NCI-H1436 treated with DMSO at 0.1 percent for 48 hours (cell line): ENCODE measurements at regions not wholly inside any gene's neighbourhood (a gene's known extent, or its start where the extent isn't known, plus 50 kb on each side); places are given as distances from the start of the nearest gene placed in this dataset.
"Not testable (repeated sequence)": the region's sequence is repeated elsewhere in the genome, so short reads cannot be mapped to it uniquely, and the experiment has no call there.

Source experiments
- DNase-seq: peaks from one replicate; lab custom pipeline; 2025; lab: John Stamatoyannopoulos, UW

DNA sequence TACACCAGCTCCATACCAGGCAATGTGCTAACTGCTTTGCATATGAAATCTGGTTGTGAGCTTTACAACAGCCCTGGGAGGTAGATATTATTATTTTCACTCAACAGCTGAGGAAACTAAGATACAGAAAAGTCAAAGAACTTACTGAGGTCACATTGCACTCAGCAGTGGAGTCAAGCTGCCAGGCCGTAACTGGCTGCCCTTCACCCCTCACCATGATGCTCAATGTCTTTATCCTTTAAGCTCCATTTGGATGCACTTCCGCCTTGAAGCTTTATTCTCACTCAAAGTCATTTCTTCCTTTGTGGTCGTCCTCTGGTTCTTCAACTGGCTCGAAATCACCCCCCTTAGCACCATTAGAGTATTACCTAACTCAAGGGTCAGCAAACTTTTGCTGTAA lies 81.7 kb upstream of the RALGPS2 start:
- DNase-seq = no peak

DNA sequence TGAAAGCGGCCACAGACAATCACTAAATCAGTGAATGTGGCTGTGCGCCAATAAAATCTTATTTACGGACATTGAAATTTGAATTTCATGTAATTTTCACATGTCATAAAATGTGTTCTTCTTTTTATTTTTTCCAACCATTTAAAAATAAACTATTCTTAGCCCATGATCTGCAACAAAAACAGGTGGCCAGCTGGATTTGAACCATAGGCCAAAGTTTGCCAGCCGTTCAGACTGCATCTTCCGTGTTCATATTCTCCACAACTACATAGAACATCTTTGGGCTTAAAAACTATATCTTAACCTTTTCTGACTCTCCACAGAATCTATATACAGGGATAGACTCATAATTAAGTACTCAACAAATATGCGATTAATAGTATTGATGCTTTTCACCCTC lies 81.2 kb upstream of the RALGPS2 start:
- no peak for DNase-seq

DNA sequence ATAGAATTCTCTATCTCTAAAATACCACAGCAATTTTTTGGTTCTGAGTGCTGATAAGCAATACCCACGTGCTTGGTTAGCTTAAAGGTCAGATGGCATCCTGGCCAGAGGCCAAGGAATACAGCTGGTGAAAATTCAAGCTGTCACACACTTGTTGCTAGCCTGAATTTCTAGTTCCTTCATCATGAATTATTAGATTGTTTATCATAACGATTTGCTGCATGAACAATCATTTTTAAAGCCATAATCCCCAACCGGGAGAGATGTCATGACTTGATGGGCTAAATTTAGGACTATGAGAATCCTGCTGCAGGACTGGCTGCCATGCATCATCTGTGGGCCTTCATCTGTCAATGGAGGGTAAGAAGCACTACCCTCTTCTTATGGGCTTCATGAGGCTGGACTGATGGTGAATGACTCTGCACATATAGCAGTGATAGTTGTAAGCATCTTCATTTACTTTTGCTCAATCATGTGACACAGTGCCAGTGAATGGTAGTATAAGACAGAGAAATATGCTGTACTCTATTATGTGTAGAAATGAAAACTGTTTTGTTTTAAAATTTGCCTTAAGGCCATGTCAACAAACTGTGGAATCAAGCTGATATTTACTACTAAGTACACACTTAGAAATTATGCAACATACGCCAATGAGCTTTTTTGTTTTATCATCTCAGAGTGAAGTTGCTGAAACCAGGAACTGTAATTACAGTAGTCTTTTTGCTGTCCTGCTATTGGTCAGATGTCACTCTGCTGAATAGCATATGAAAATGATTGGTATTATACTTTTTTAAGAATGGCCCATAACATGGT lies 80.5 kb upstream of the RALGPS2 start:
- DNase-seq = no peak

DNA sequence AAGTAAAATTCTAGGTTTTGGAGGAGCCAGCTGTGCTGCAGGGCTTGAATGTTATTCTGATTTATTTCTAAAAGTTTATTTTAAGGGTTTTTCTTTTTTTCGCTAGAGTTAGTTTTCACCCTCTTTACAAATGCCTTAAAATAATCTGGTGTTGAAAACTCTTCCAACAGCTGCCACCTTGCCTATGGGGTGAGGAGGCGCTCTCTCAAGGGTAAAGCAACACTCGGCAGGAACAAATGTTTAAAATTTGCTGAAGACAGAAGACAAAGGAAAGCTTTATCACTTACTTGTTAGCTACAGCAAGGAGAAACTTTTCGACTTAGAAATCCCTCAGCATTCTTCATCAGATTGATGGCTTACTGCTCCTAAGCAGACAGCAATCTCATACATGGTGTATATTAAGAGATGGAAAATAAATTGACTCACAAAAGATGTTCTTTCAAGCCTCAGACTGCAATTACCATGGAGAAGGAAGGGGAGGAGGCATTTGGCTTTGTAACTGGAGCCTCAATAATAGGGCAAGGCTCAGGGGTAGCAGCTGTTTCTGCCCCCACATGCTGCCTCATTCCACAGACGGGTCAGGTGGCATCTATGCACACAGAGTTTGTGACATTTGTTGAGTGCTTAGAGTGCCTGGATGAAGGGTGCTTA lies 79.8 kb upstream of the RALGPS2 start:
- no peak for DNase-seq

DNA sequence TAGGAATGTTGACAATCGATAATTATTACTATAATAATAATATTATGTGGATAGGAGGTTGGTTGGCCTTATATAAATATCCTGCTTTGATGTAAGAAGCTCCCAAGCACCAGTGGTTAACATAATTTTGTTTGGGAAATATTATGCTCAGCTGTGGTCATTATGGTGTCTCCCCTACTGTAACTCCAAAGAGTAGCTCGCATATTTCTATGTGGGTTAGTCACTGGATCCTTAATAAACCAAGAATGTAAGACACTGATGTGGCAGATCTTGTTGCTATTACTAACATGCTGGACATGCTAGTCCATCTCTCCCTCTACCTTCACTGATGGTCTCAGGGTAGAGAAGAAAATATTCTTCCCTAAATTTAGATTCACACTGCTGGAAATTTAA lies 79.2 kb upstream of the RALGPS2 start:
- DNase-seq = no peak

DNA sequence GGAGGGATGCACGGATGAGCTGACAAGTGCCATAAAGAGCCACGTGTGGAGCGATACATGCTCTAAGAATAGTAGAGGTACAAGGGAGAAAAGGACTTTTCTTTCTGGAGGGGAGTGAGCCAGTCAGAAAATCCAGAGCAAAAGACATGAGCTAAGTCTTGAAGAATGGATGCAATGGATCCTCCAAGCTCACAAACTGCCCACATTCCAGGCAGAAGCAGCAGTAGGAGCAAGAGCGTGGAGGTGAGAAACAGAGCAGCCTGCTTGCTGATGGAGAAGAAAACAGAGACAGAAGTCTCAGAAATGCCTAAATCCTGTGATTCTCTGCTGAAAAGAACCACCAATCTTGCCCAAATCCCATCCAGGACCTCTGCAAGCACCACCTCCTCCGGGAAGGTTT lies 78.2 kb upstream of the RALGPS2 start:
- DNase-seq = no peak

DNA sequence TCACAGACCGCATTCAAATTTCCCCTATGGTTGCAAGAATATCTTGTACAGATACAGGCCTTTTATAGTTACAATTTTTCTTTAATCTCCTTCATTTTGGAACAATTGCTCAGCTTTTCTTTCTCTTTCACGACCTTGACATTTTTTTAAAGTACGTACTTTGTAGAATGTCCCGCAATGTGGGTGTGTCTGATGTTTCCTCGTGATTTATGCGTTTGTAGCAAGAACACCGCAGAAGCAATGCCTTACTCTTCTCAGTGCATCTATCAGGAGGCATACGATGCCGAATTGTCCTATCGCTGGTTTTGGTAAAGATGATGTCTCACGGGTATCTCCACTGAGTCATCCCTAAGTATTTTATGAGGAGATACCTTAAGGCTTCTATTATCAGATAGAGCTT lies 76.9 kb upstream of the RALGPS2 start:
- DNase-seq = no peak

DNA sequence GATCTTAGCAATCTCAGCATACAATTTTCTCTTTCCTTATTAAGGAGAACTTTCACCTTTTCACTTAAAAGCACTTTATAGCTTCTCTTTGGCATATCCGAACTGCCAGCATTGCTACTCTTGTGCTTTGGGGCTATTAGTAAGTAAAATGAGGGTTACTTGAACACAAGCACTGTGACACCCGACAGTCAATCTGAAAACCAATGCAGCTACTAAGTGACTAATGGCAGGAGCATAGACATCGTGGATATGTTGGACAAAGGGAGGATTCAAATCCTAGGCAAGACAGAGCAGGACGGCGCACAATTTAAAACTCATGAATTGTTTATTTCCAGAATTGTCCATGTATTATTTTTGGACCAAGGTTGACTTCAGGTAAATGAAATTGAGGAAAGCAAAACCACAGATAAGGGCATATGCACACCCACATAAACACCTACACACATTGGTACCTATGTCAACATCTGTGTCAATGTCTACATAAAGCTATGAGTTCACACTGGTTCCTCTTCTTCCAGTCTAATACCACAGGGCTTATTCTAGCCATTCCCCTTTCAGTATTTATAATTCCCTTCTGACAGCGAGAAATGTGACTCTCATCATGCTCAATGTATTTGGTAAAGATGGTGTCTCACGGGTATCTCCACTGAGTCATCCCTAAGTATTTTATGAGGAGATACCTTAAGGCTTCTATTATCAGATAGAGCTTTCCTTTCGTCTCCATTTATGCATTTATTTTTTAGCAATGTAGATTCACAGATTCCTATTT lies 75.3 kb upstream of the RALGPS2 start:
- DNase-seq = no peak

DNA sequence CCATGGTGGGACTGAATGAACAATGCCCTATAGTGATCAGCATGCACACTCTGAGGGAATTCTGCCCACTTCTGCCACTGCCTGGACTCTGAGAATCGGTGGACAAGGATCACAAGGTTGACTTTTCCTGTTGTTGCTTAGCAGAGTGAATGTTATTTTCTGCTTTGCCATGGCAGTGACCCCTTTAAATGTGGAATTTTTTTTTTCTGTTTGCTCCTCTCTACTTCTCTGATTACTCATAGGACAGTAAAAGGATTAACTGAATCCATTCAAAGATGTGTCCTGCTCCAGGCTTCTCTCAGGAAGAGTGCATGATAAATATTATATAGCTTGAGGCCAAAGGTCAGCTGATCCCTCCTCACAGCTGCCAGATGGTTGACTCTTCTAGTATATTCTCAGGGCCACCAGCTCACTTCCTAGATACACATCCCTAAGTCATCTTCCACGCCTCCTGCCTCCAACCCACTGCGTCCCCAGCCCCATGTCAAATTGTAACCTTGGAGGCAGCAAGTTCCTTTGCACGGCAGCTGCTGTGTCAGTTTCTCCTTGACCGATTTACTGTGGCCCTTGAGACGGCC lies 74.0 kb upstream of the RALGPS2 start:
- no peak for DNase-seq

DNA sequence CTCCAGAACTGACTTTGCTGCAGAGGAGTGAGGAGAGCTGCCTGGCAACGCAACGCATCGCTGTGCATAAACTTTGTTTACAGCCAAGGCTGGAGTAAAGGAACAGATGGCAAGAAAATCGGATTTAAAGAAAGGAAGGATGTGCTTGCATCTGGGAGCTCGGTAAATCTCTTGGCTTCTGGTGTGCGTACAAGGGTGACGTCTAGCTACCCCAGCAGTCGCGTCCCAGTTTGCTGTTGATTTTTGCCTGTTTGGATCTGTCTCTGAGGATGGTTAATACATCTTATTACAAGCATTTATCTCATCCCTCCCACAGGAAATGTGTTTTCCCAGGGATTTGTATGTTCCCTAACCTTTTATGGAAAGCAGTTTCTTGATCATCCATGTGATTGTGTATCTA lies 73.3 kb upstream of the RALGPS2 start:
- no peak for DNase-seq

DNA sequence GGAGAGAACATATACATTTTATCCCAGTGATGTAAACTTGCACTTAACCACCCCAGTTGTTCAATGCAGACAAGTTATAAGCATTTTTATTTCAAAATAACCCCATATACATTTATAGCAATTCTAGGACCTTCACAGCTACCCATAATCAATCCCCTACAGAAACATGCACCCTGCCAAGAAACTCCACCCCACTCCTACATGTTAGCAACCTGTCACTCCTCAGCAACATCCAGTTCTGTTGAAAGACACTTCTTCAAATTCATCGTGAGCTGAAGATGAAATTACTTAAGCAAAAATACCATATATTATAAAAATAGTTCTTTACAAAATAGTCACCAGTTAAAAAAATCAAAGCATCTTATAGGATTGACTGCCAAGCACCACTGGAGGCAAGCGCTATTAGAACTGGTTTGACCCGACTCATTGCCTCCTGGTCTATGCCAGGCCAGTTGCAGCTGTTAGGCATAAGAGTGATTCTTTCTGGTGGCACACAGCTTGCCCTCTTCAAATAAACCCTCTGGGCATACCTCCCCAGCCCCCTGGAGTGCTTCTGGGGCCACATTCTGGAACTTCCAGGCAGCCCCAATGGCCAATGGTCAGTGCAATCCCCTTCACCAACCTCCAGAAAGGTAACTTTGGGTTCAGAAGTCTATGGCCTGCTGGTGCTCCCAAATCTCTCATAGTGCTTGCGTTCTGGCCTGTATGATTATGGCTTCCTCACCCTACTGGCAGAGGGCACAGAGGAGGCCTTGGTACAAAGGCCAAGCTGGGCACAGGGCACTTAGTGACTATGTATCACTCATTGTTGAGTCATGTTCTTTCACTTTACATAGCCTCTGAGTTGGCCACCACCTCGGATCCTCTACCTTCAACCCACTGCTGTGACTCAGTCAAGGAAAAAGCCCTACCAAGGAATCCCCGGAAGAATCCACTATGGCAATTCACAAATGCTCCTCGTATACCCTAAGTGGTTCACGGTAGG lies 72.2 kb upstream of the RALGPS2 start:
- DNase-seq = no peak

DNA sequence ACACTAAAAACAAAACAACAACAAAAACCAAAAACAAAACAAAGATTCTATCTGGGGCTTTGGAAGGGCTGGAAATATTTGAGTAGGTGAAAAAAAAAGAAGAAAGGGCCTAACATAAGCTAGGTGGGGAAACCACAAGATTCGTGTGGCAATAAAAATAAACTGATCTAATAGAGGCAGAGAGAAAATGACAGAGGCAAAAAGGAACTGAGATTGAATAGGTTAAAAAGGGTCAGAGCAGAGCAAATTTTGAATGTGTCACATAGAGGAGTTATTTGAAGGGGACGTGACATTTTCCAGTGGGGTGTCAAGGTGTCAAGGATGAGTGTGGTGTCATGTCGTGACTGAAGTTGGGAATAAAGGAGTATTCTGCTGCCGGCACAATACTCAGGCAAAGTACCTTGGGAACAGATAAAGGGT lies 65.2 kb upstream of the RALGPS2 start:
- DNase-seq = no peak

DNA sequence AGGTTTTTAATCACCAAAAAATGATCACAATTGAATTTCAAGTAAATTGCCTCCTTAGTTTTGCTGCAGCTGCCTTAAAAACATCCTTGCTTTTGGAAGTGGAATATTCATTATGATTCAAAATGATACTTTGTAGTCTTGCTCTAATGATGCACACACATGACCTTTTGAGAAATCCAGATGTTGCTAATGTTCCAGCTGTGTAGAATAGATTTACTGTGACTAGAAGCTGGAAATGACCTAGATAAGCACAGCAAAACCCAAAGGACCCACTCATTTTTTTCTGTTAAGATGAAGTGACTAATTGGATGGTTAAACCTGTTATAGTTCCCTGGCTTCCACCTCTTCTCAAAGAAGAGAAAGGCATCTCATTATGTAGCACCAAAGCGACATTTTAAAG lies 64.6 kb upstream of the RALGPS2 start:
- DNase-seq = no peak

DNA sequence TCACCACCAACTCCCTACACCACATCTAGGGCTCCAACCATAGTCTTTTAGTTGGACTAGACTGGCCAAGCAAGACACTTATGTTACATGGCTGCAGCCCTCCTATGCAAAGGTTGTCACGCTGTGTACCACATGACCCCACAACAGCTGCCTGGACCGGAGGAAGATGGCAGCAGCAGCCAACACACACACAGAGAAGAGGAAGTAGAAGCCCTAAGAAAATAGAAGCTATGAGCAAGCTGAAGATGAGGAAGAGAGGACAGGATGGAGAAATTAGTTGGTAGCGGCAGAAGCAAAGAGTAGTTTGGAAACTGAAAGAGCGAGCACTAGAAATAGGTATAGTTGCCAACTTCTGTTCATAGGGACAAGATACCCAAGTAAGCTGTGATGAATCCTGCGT lies 60.8 kb upstream of the RALGPS2 start:
- no peak for DNase-seq

DNA sequence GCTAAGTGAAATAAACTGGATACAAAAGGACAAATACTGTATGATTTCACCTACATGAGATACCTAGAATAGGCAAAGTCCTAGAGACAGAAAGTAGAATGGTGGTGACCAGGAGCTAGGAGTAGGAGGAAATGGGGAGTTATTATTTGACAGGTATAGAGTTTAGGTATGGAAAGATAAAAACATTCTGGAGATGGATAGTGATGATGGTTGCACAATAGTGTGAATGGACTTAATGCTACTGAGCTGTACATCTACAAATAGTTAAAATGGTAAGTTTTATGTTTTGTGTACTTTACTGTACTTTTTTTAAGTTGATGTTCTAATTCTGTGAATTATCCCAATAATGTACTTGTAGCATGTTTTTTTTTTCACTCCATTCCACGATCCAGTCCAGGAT lies 59.5 kb upstream of the RALGPS2 start:
- DNase-seq = no peak

DNA sequence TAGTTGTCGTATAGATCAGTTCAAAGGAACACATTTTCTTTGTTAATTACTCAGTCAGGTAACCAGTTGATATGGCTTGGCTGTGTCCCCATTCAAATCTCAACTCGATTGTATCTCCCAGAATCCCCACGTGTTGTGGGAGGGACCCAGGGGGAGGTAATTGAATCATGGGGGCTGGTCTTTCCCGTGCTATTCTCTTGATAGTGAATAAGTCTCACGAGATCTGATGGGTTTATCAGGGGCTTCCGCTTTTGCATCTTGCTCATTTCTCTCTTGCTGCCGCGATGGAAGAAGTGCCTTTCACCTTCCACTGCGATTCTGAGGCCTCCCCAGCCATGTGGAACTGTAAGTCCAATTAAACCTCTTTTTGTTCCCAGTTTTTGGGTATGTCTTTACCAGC lies 58.2 kb upstream of the RALGPS2 start:
- not testable (repeated sequence) for DNase-seq

DNA sequence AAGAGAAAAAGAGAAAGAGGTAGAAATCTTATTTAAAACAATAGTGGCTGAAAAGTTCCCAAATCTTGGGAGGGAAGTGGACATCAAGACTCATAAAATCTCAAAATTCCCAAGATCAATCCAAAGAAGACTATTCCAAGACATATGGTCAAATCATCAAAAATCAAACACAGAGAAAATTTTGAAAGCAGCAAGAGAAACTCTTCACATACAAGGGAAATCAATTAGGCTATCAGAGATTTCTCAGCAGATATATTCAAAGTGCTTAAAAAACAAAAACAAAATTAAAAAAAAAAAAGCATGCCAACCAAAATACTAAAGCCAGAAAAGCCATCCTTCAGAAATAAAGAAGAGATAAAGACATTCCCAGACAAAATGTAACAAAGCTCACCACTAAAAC lies 52.6 kb upstream of the RALGPS2 start:
- no peak for DNase-seq

DNA sequence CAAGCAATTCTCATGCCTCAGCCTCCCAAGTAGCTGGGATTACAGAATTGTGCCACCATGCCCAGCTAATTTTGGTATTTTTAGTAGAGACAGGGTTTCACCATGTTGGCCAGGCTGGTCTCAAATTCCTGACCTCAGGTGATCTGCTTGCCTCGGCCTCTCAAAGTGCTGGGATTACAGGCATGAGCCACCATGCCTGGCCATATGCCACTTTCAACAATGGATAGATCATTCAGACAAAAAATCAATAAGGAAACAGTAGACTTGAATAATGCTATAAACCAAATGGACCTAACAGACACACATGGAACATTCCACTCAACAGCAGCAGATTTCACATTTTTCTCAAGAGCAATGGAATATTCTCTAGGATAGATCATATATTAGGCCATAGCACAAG lies 50.5 kb upstream of the RALGPS2 start:
- not testable (repeated sequence) for DNase-seq
